GM23338 (cell line): ENCODE measurements at regions not wholly inside any gene's neighbourhood (a gene's known extent, or its start where the extent isn't known, plus 50 kb on each side); places are given as distances from the start of the nearest gene placed in this dataset.

Experiments
- ATAC-seq: fragments of 200-7000 bp; cut with Tn5 transposase; 3 replicates; pipeline ENCODE4 v1.9.1; 2020
- DNase-seq: peaks from one replicate; pipeline ENCODE4 v3.0.0-alpha.2; 2015; ENCODE audit warnings: low spot score
- H2AFZ ChIP-seq: fragments of 200-600 bp; sonication (generic); 2 replicates; pipeline ENCODE4 v1.8.0; 2016; ENCODE audit warnings: antibody characterized with exemption, mild to moderate bottlenecking, moderate library complexity
- H3F3A ChIP-seq: fragments of 200-600 bp; sonication (generic); replicated peaks from 2 replicates; pipeline ENCODE4 v1.8.0; 2017; ENCODE audit warnings: antibody characterized with exemption, mixed run types, low read depth
- H3K27ac ChIP-seq: fragments of 200-600 bp; sonication (generic); 2 replicates; pipeline ENCODE4 v1.6.1; 2016; ENCODE audit warnings: low read depth
- H3K27me3 ChIP-seq: fragments of 200-600 bp; sonication (generic); 2 replicates; pipeline ENCODE4 v1.8.0; 2016; ENCODE audit warnings: mild to moderate bottlenecking, mixed run types, moderate library complexity; ENCODE audit not compliant: insufficient read depth
- H3K36me3 ChIP-seq: fragments of 200-600 bp; sonication (generic); 2 replicates; pipeline ENCODE4 v1.8.0; 2016; ENCODE audit warnings: mild to moderate bottlenecking; ENCODE audit not compliant: insufficient read depth
- H3K4me1 ChIP-seq: fragments of 200-600 bp; sonication (generic); 2 replicates; pipeline ENCODE4 v1.8.0; 2016; ENCODE audit warnings: mild to moderate bottlenecking, moderate library complexity; ENCODE audit not compliant: insufficient read depth
- H3K4me2 ChIP-seq: fragments of 200-600 bp; sonication (generic); 2 replicates; pipeline ENCODE4 v1.7.1; 2017; ENCODE audit warnings: mixed run types
- H3K4me3 ChIP-seq: fragments of 200-600 bp; sonication (generic); 2 replicates; pipeline ENCODE4 v1.6.1; 2016; ENCODE audit warnings: mixed run types
- H3K79me2 ChIP-seq: fragments of 200-600 bp; sonication (generic); replicated peaks from 2 replicates; pipeline ENCODE4 v1.8.0; 2017; ENCODE audit warnings: mild to moderate bottlenecking; ENCODE audit not compliant: insufficient read depth
- H3K9me2 ChIP-seq: fragments of 200-600 bp; sonication (generic); 2 replicates; pipeline ENCODE4 v1.8.0; 2017; ENCODE audit not compliant: insufficient read depth
- H4K20me1 ChIP-seq: fragments of 200-600 bp; sonication (generic); replicated peaks from 2 replicates; pipeline ENCODE4 v1.8.0; 2017; ENCODE audit warnings: mild to moderate bottlenecking; ENCODE audit not compliant: insufficient read depth
- H3K27ac Mint-ChIP-seq: 2 replicates; pipeline ENCODE4 v1.8.0; 2020; ENCODE audit warnings: inconsistent platforms, mild to moderate bottlenecking, moderate library complexity, mixed read lengths
- H3K27me3 Mint-ChIP-seq: 3 replicates; pipeline ENCODE4 v1.8.0; 2022; ENCODE audit warnings: low read depth, mild to moderate bottlenecking, moderate library complexity, mixed read lengths, inconsistent platforms; ENCODE audit not compliant: insufficient read depth, poor library complexity
- H3K36me3 Mint-ChIP-seq: 3 replicates; pipeline ENCODE4 v1.8.0; 2021; ENCODE audit warnings: low read depth, mild to moderate bottlenecking, inconsistent platforms, moderate library complexity, mixed read lengths
- H3K4me1 Mint-ChIP-seq: 3 replicates; pipeline ENCODE4 v1.8.0; 2020; ENCODE audit warnings: mild to moderate bottlenecking, inconsistent platforms, mixed read lengths
- H3K4me3 Mint-ChIP-seq: 3 replicates; pipeline ENCODE4 v1.8.0; 2021; ENCODE audit warnings: moderate library complexity, mild to moderate bottlenecking, inconsistent platforms, mixed read lengths
- H3K9me3 Mint-ChIP-seq: 3 replicates; pipeline ENCODE4 v1.8.0; 2020; ENCODE audit warnings: moderate library complexity, mild to moderate bottlenecking, inconsistent platforms, mixed read lengths
- EZH2 ChIP-seq: fragments of 200-600 bp; sonication (generic); IDR thresholded peaks from one replicate; pipeline ENCODE4 v1.8.0; 2017; ENCODE audit warnings: antibody characterized with exemption, mild to moderate bottlenecking, low read depth; ENCODE audit not compliant: unreplicated experiment
- JUNB ChIP-seq: IDR thresholded peaks from one replicate; pipeline ENCODE4 v1.6.1; 2016; ENCODE audit warnings: antibody characterized with exemption; ENCODE audit not compliant: unreplicated experiment
- NANOG ChIP-seq: IDR thresholded peaks from 2 replicates; pipeline ENCODE4 v1.6.1; 2016; ENCODE audit warnings: antibody characterized with exemption, borderline replicate concordance
- POLR2AphosphoS5 ChIP-seq: IDR thresholded peaks from 2 replicates; pipeline ENCODE4 v1.6.1; 2016; ENCODE audit warnings: antibody characterized with exemption, low read depth
- ZNF331 ChIP-seq: fragments of 250-450 bp; sonication (Bioruptor Pico); IDR thresholded peaks from 2 replicates; pipeline ENCODE4 v1.5.0; 2020; ENCODE audit warnings: low read depth, mild to moderate bottlenecking, moderate library complexity
- TF ChIP-seq, protein P1 (sequence below): IDR thresholded peaks from 2 replicates; pipeline ENCODE4 v1.6.1; 2016; ENCODE audit warnings: antibody characterized with exemption
- TF ChIP-seq, protein P2 (sequence below), 2 experiments: fragments of 200-600 bp in 1 of 2; sonication (generic) in 1 of 2; conservative IDR thresholded peaks; 2 replicates each; pipeline versions ENCODE4 v1.5.1 to v1.6.1; 2016 to 2017; ENCODE audit warnings: antibody characterized with exemption in 2 of 2, low read depth in 2 of 2, mild to moderate bottlenecking in 2 of 2, moderate library complexity in 1 of 2
- TF ChIP-seq, protein P3 (sequence below): fragments of 250-450 bp; sonication (Bioruptor Pico); IDR thresholded peaks from 2 replicates; pipeline ENCODE4 v1.5.0; 2020; ENCODE audit warnings: mild to moderate bottlenecking, moderate library complexity

DNA sequence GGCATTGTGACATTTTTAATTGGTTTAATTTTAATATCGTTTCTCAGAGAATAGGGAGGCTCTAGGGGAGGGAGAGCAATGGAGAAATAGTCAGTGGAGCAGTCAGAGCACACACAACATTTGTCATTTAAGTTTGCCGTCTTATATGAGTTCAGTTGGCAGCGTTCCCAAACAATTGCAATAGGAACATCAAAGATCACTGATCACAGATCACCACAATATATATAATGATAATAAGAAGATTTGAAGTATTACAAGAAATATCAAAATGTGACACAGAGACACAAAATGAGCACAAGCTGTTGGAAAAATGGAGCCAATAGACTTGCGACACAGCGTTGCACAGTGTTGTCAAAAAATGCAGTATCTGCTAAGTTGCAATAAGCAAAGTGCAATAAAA lies 303.7 kb downstream of the CDH19 start:
- no peak overlapping the region for H3K4me3 ChIP-seq
- H3K27ac Mint-ChIP-seq: no peak overlapping the region
- H3K27me3 Mint-ChIP-seq: no peaks in the 10 kb centered on the region
- TF ChIP-seq ZNF331 (CRISPR knock-in tag) (no peak), POLR2AphosphoS5 (no peak)
- TF ChIP-seq, protein P1, sequence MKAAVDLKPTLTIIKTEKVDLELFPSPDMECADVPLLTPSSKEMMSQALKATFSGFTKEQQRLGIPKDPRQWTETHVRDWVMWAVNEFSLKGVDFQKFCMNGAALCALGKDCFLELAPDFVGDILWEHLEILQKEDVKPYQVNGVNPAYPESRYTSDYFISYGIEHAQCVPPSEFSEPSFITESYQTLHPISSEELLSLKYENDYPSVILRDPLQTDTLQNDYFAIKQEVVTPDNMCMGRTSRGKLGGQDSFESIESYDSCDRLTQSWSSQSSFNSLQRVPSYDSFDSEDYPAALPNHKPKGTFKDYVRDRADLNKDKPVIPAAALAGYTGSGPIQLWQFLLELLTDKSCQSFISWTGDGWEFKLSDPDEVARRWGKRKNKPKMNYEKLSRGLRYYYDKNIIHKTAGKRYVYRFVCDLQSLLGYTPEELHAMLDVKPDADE: no peak
- no peak overlapping the region for H3K4me3 Mint-ChIP-seq
- no peak overlapping the region for H2AFZ ChIP-seq
- no peaks in the 10 kb centered on the region for H3K36me3 ChIP-seq
- H3K4me2 ChIP-seq: no peak overlapping the region
- no peaks in the 10 kb centered on the region for H3K79me2 ChIP-seq
- peaks cover 3% of the 10 kb centered on the region; the same call in 1 of the 2 replicates for H3K4me1 ChIP-seq
- H3K4me1 Mint-ChIP-seq: peaks cover 4% of the 10 kb centered on the region; the same call in 1 of the 3 replicates
- H4K20me1 ChIP-seq: no peaks in the 10 kb centered on the region
- DNase-seq: no peak
- H3K9me3 Mint-ChIP-seq: no peaks in the 10 kb centered on the region; the same call in 2 of the 3 replicates
- no peak for ATAC-seq
- no peaks in the 10 kb centered on the region; the same call in 1 of the 2 replicates for H3K9me2 ChIP-seq
- H3K36me3 Mint-ChIP-seq: no peaks in the 10 kb centered on the region
- H3F3A ChIP-seq: no peaks in the 10 kb centered on the region
- H3K27me3 ChIP-seq: no peaks in the 10 kb centered on the region
- no peak overlapping the region for H3K27ac ChIP-seq

DNA sequence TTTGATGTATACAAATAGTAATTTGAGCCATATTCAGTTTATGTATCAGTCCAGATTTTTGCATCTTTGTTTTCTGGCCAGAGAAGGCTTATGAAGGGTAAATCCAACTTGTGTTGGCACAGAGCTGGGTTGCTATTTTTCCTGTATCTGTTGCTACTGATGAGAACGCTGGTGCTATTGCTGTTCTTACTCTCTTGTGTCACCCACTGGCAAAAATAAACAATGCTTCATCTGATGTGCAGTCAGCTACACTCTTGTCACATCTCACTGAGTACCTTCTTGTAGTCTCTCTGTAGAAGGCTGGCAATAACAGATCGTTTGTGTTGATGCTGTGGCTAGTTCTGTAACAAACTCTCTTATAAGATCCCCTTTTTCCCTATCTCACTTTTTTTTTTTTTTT lies 323.4 kb downstream of the CDH19 start:
- no peak for ATAC-seq
- no peak overlapping the region for H3K27ac Mint-ChIP-seq
- H2AFZ ChIP-seq: no peak overlapping the region
- no peak overlapping the region for H3K27ac ChIP-seq
- no peak overlapping the region for H3K4me2 ChIP-seq
- H3K36me3 ChIP-seq: peaks cover 4% of the 10 kb centered on the region; the same call in 1 of the 2 replicates
- no peaks in the 10 kb centered on the region for H3F3A ChIP-seq
- H3K4me1 Mint-ChIP-seq: no peaks in the 10 kb centered on the region
- H3K4me3 ChIP-seq: no peak overlapping the region
- H3K4me1 ChIP-seq: no peaks in the 10 kb centered on the region
- no peaks in the 10 kb centered on the region; the same call in 1 of the 2 replicates for H3K9me2 ChIP-seq
- no peaks in the 10 kb centered on the region for H3K79me2 ChIP-seq
- TF ChIP-seq JUNB (no peak), EZH2 (no peak)
- H3K27me3 ChIP-seq: no peaks in the 10 kb centered on the region
- DNase-seq: no peak
- H3K27me3 Mint-ChIP-seq: no peaks in the 10 kb centered on the region
- no peaks in the 10 kb centered on the region for H4K20me1 ChIP-seq
- peaks cover 13% of the 10 kb centered on the region for H3K9me3 Mint-ChIP-seq
- peaks cover 13% of the 10 kb centered on the region for H3K36me3 Mint-ChIP-seq
- no peak overlapping the region for H3K4me3 Mint-ChIP-seq

DNA sequence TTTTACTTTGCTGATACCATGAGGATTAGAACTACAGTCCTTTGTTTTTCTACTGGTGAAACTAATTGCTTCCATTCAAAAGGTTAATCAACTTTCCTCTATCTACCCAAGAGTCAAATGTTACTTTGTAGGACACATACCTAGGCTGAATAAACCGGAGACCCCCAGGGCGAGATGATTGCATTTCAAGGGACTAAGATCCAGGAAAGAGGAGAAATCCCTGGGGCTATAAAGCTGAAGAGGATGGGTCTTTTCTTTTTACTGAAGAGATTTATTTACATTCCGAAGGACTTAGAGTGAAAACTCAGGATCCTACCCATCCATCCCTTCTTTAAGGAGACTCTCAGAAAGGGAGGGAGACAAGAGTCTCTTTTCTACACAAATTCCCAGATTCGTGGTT lies 331.9 kb downstream of the CDH19 start:
- no peaks in the 10 kb centered on the region for H3K27me3 ChIP-seq
- H4K20me1 ChIP-seq: no peaks in the 10 kb centered on the region
- peak overlapping the region; percentile 40; the same call in 1 of the 2 replicates for H3K27ac ChIP-seq
- H3K9me2 ChIP-seq: no peaks in the 10 kb centered on the region
- Mint-ChIP-seq H3K4me1 (peaks cover 32% of the 10 kb centered on the region), H3K9me3 (peaks cover 63% of the 10 kb centered on the region), H3K4me3 (peak overlapping the region; percentile 51; the same call in 1 of the 3 replicates), H3K36me3 (peaks cover 69% of the 10 kb centered on the region), H3K27ac (peak overlapping the region; percentile 75; the same call in 1 of the 2 replicates), H3K27me3 (peaks cover 2% of the 10 kb centered on the region)
- peaks cover 18% of the 10 kb centered on the region for H3K4me1 ChIP-seq
- no peak overlapping the region for H2AFZ ChIP-seq
- H3K36me3 ChIP-seq: peaks cover 4% of the 10 kb centered on the region; the same call in 1 of the 2 replicates
- peak; percentile 93 for DNase-seq
- ATAC-seq: peak; percentile 100
- H3K4me3 ChIP-seq: 0 out of 2 replicates have a peak overlapping the region, but pooled peaks have one; percentile 7
- no peaks in the 10 kb centered on the region for H3K79me2 ChIP-seq
- no peaks in the 10 kb centered on the region for H3F3A ChIP-seq
- H3K4me2 ChIP-seq: peak overlapping the region; percentile 40; the same call in 1 of the 2 replicates
- no peak for TF ChIP-seq JUNB
- TF ChIP-seq, protein P2, sequence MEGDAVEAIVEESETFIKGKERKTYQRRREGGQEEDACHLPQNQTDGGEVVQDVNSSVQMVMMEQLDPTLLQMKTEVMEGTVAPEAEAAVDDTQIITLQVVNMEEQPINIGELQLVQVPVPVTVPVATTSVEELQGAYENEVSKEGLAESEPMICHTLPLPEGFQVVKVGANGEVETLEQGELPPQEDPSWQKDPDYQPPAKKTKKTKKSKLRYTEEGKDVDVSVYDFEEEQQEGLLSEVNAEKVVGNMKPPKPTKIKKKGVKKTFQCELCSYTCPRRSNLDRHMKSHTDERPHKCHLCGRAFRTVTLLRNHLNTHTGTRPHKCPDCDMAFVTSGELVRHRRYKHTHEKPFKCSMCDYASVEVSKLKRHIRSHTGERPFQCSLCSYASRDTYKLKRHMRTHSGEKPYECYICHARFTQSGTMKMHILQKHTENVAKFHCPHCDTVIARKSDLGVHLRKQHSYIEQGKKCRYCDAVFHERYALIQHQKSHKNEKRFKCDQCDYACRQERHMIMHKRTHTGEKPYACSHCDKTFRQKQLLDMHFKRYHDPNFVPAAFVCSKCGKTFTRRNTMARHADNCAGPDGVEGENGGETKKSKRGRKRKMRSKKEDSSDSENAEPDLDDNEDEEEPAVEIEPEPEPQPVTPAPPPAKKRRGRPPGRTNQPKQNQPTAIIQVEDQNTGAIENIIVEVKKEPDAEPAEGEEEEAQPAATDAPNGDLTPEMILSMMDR (conservative IDR thresholded peaks at IDR 0.05; ENCODE audit: low read depth in 2 of 2): no peak
- TF ChIP-seq NANOG: peak; percentile 98
- TF ChIP-seq EZH2: no peak
- TF ChIP-seq, protein P3, sequence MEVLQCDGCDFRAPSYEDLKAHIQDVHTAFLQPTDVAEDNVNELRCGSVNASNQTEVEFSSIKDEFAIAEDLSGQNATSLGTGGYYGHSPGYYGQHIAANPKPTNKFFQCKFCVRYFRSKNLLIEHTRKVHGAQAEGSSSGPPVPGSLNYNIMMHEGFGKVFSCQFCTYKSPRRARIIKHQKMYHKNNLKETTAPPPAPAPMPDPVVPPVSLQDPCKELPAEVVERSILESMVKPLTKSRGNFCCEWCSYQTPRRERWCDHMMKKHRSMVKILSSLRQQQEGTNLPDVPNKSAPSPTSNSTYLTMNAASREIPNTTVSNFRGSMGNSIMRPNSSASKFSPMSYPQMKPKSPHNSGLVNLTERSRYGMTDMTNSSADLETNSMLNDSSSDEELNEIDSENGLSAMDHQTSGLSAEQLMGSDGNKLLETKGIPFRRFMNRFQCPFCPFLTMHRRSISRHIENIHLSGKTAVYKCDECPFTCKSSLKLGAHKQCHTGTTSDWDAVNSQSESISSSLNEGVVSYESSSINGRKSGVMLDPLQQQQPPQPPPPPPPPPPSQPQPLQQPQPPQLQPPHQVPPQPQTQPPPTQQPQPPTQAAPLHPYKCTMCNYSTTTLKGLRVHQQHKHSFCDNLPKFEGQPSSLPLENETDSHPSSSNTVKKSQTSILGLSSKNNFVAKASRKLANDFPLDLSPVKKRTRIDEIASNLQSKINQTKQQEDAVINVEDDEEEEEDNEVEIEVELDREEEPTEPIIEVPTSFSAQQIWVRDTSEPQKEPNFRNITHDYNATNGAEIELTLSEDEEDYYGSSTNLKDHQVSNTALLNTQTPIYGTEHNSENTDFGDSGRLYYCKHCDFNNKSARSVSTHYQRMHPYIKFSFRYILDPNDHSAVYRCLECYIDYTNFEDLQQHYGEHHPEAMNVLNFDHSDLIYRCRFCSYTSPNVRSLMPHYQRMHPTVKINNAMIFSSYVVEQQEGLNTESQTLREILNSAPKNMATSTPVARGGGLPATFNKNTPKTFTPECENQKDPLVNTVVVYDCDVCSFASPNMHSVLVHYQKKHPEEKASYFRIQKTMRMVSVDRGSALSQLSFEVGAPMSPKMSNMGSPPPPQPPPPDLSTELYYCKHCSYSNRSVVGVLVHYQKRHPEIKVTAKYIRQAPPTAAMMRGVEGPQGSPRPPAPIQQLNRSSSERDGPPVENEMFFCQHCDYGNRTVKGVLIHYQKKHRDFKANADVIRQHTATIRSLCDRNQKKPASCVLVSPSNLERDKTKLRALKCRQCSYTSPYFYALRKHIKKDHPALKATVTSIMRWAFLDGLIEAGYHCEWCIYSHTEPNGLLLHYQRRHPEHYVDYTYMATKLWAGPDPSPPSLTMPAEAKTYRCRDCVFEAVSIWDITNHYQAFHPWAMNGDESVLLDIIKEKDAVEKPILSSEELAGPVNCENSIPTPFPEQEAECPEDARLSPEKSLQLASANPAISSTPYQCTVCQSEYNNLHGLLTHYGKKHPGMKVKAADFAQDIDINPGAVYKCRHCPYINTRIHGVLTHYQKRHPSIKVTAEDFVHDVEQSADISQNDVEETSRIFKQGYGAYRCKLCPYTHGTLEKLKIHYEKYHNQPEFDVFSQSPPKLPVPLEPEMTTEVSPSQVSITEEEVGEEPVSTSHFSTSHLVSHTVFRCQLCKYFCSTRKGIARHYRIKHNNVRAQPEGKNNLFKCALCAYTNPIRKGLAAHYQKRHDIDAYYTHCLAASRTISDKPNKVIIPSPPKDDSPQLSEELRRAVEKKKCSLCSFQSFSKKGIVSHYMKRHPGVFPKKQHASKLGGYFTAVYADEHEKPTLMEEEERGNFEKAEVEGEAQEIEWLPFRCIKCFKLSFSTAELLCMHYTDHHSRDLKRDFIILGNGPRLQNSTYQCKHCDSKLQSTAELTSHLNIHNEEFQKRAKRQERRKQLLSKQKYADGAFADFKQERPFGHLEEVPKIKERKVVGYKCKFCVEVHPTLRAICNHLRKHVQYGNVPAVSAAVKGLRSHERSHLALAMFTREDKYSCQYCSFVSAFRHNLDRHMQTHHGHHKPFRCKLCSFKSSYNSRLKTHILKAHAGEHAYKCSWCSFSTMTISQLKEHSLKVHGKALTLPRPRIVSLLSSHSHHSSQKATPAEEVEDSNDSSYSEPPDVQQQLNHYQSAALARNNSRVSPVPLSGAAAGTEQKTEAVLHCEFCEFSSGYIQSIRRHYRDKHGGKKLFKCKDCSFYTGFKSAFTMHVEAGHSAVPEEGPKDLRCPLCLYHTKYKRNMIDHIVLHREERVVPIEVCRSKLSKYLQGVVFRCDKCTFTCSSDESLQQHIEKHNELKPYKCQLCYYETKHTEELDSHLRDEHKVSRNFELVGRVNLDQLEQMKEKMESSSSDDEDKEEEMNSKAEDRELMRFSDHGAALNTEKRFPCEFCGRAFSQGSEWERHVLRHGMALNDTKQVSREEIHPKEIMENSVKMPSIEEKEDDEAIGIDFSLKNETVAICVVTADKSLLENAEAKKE (CRISPR knock-in tag): peak; percentile 95
